Loucy (cell line): ENCODE measurements at regions not wholly inside any gene's neighbourhood (a gene's known extent, or its start where the extent isn't known, plus 50 kb on each side); places are given as distances from the start of the nearest gene placed in this dataset.

Experiments used
- H2AFZ ChIP-seq: fragments of 200-600 bp; sonication (generic); 2 replicates; pipeline ENCODE4 v1.6.0; 2016; ENCODE audit warnings: antibody characterized with exemption, mild to moderate bottlenecking, low read length, moderate library complexity
- H3F3A ChIP-seq: fragments of 200-600 bp; 2 replicates; pipeline ENCODE4 v1.6.0; 2016; ENCODE audit warnings: antibody characterized with exemption, low read depth, mild to moderate bottlenecking
- H3K27me3 ChIP-seq: fragments of 200-600 bp; sonication (generic); 2 replicates; pipeline ENCODE4 v1.6.1; 2014; ENCODE audit warnings: low read length, mild to moderate bottlenecking; ENCODE audit not compliant: insufficient read depth, poor library complexity, severe bottlenecking
- H3K36me3 ChIP-seq: fragments of 200-600 bp; sonication (generic); 2 replicates; pipeline ENCODE4 v1.6.1; 2016; ENCODE audit warnings: low read length; ENCODE audit not compliant: insufficient read depth
- H3K4me1 ChIP-seq: fragments of 200-600 bp; sonication (generic); 2 replicates; pipeline ENCODE4 v1.5.1; 2014; ENCODE audit warnings: low read length, mild to moderate bottlenecking; ENCODE audit not compliant: insufficient read depth, poor library complexity, severe bottlenecking
- H3K4me2 ChIP-seq: fragments of 200-600 bp; sonication (generic); 2 replicates; pipeline ENCODE4 v1.6.0; 2014; ENCODE audit warnings: antibody characterized with exemption, low read length, low read depth, mild to moderate bottlenecking; ENCODE audit not compliant: poor library complexity, severe bottlenecking
- H3K4me3 ChIP-seq: fragments of 200-600 bp; sonication (generic); 2 replicates; pipeline ENCODE4 v1.5.1; 2014; ENCODE audit warnings: low read length, mild to moderate bottlenecking, mixed read lengths; ENCODE audit not compliant: poor library complexity, severe bottlenecking
- H3K79me2 ChIP-seq: fragments of 200-600 bp; sonication (generic); 2 replicates; pipeline ENCODE4 v1.6.1; 2014; ENCODE audit warnings: low read length; ENCODE audit not compliant: insufficient read depth
- H3K9ac ChIP-seq: fragments of 200-600 bp; sonication (generic); 2 replicates; pipeline ENCODE4 v1.6.0; 2014; ENCODE audit warnings: mild to moderate bottlenecking, low read depth, low read length, moderate library complexity; ENCODE audit not compliant: poor library complexity, severe bottlenecking
- H3K9me2 ChIP-seq: fragments of 200-600 bp; sonication (generic); replicated peaks from 2 replicates; pipeline ENCODE4 v1.6.1; 2016; ENCODE audit warnings: low read depth, low read length, mixed read lengths
- H3K9me3 ChIP-seq: fragments of 200-600 bp; sonication (generic); 2 replicates; pipeline ENCODE4 v1.6.1; 2014; ENCODE audit warnings: mild to moderate bottlenecking, antibody characterized with exemption, low read length, low read depth; ENCODE audit not compliant: insufficient read depth
- H4K20me1 ChIP-seq: fragments of 200-600 bp; sonication (generic); 2 replicates; pipeline ENCODE4 v1.6.0; 2014; ENCODE audit warnings: antibody characterized with exemption, low read length, mild to moderate bottlenecking; ENCODE audit not compliant: insufficient read depth, poor library complexity, severe bottlenecking
- CTCF ChIP-seq: fragments of 200-600 bp; sonication (generic); conservative IDR thresholded peaks from 2 replicates; pipeline ENCODE4 v1.5.1; 2014; ENCODE audit warnings: mild to moderate bottlenecking, antibody characterized with exemption, low read length
- EZH2phosphoT487 ChIP-seq: fragments of 200-600 bp; IDR thresholded peaks from 2 replicates; pipeline ENCODE4 v1.6.1; 2018; ENCODE audit warnings: antibody characterized with exemption, mild to moderate bottlenecking, moderate library complexity, borderline replicate concordance

- no peak for TF ChIP-seq EZH2phosphoT487
- no peak for TF ChIP-seq CTCF
- Histone ChIP-seq H3K9ac (no peak overlapping the region), H3K27me3 (no peaks in the 10 kb centered on the region), H3K9me3 (no peaks in the 10 kb centered on the region), H3F3A (no peaks in the 10 kb centered on the region), H3K4me3 (no peak overlapping the region), H3K36me3 (no peaks in the 10 kb centered on the region), H4K20me1 (no peaks in the 10 kb centered on the region), H2AFZ (no peak overlapping the region), H3K79me2 (no peaks in the 10 kb centered on the region), H3K4me2 (no peak overlapping the region), H3K9me2 (no peaks in the 10 kb centered on the region), H3K4me1 (no peaks in the 10 kb centered on the region)
Observed at GRCh38 chr14:95415993-95416392, 96.3 kb upstream of the CLMN start.

GRCh38 chr14:95413289-95414215, 93.8 kb upstream of the CLMN start:
- Histone ChIP-seq H3K9me3 (no peaks in the 10 kb centered on the region), H4K20me1 (no peaks in the 10 kb centered on the region), H3K9ac (no peak overlapping the region), H3K4me1 (no peaks in the 10 kb centered on the region), H3K4me2 (no peak overlapping the region), H3K9me2 (no peaks in the 10 kb centered on the region), H3K36me3 (no peaks in the 10 kb centered on the region), H2AFZ (no peak overlapping the region), H3K27me3 (no peaks in the 10 kb centered on the region), H3K79me2 (no peaks in the 10 kb centered on the region), H3F3A (no peaks in the 10 kb centered on the region), H3K4me3 (no peak overlapping the region)
- TF ChIP-seq EZH2phosphoT487, result no peak
- no peak for TF ChIP-seq CTCF

GRCh38 chr14:95410838-95411237, 91.1 kb upstream of the CLMN start:
- no peak overlapping the region for H3K4me3 ChIP-seq
- H3F3A ChIP-seq, result no peaks in the 10 kb centered on the region
- TF ChIP-seq CTCF, result no peak
- TF ChIP-seq EZH2phosphoT487, result no peak
- no peak overlapping the region for H2AFZ ChIP-seq
- no peaks in the 10 kb centered on the region for H3K27me3 ChIP-seq
- H3K9me2 ChIP-seq, result no peaks in the 10 kb centered on the region
- H3K36me3 ChIP-seq, result no peaks in the 10 kb centered on the region
- H3K79me2 ChIP-seq, result no peaks in the 10 kb centered on the region
- no peaks in the 10 kb centered on the region for H4K20me1 ChIP-seq
- H3K4me2 ChIP-seq, result no peak overlapping the region
- H3K4me1 ChIP-seq, result no peaks in the 10 kb centered on the region
- no peaks in the 10 kb centered on the region for H3K9me3 ChIP-seq
- no peak overlapping the region for H3K9ac ChIP-seq
